ENCODE measurements at regions not wholly inside any gene's neighbourhood (a gene's known extent, or its start where the extent isn't known, plus 50 kb on each side); places are given as distances from the start of the nearest gene placed in this dataset.

- TF ChIP-seq EP300 (IDR thresholded peaks at IDR 0.05), result no peak
- TF ChIP-seq POLR2A (IDR thresholded peaks at IDR 0.05), result no peak
- TF ChIP-seq POLR2AphosphoS5 (IDR thresholded peaks at IDR 0.05), result no peak
- no peak for TF ChIP-seq CTCF (IDR thresholded peaks at IDR 0.05)
- DNase-seq, result no peak
- H3K4me3 ChIP-seq, result no peak overlapping the region
- H3K36me3 ChIP-seq, result no peaks in the 10 kb centered on the region
- no peaks in the 10 kb centered on the region for H3K27me3 ChIP-seq
- 94 to 100% methylated on average over 1 of the region's 1 CpG for WGBS, 2 donors
- H3K9me3 ChIP-seq, result peaks cover 0 to 3% (median 0%) of the 10 kb centered on the region in 4 donors
- H3K27ac ChIP-seq, result no peak overlapping the region
- no peak for ATAC-seq (ENCODE audit: low FRiP score in 2 of 2)
- H3K4me1 ChIP-seq, result no peaks in the 10 kb centered on the region
These were observed 624.9 kb downstream of the SLITRK6 start for GRCh38 chr13:85174291-85174690.

- Histone ChIP-seq H3K4me1 (no peaks in the 10 kb centered on the region), H3K36me3 (no peaks in the 10 kb centered on the region), H3K4me3 (no peak overlapping the region), H3K27me3 (no peaks in the 10 kb centered on the region), H3K9me3 (no peaks in the 10 kb centered on the region), H3K27ac (no peak overlapping the region)
- WGBS, 2 donors, result 25 to 34% methylated on average over 1 of the region's 1 CpG
- ATAC-seq (ENCODE audit: low FRiP score in 2 of 2), result no peak
- DNase-seq, result no peak
- no peak for TF ChIP-seq POLR2AphosphoS5 (IDR thresholded peaks at IDR 0.05)
- no peak for TF ChIP-seq CTCF (IDR thresholded peaks at IDR 0.05)
- TF ChIP-seq POLR2A (IDR thresholded peaks at IDR 0.05), result no peak
- no peak for TF ChIP-seq EP300 (IDR thresholded peaks at IDR 0.05)
These were observed 628.8 kb downstream of the SLITRK6 start for GRCh38 chr13:85170372-85170771.

- Histone ChIP-seq H3K4me1 (no peaks in the 10 kb centered on the region), H3K4me3 (no peak overlapping the region), H3K27ac (no peak overlapping the region), H3K36me3 (no peaks in the 10 kb centered on the region), H3K9me3 (peaks cover 0 to 7% (median 0%) of the 10 kb centered on the region in 4 donors), H3K27me3 (no peaks in the 10 kb centered on the region)
- 63 to 73% methylated on average over 1 of the region's 1 CpG for WGBS, 2 donors
- TF ChIP-seq POLR2AphosphoS5 (IDR thresholded peaks at IDR 0.05) (no peak), POLR2A (IDR thresholded peaks at IDR 0.05) (no peak), EP300 (IDR thresholded peaks at IDR 0.05) (no peak), CTCF (IDR thresholded peaks at IDR 0.05) (no peak)
- DNase-seq (no peak), ATAC-seq (ENCODE audit: low FRiP score in 2 of 2) (no peak)
These were observed 632.3 kb downstream of the SLITRK6 start for GRCh38 chr13:85166891-85167290.

- DNase-seq (no peak), ATAC-seq (ENCODE audit: low FRiP score in 2 of 2) (no peak)
- Histone ChIP-seq H3K4me3 (no peak overlapping the region), H3K27me3 (no peaks in the 10 kb centered on the region), H3K4me1 (no peaks in the 10 kb centered on the region), H3K27ac (no peak overlapping the region), H3K9me3 (peaks cover 0 to 7% (median 0%) of the 10 kb centered on the region in 4 donors), H3K36me3 (no peaks in the 10 kb centered on the region)
- TF ChIP-seq POLR2A (IDR thresholded peaks at IDR 0.05) (no peak), POLR2AphosphoS5 (IDR thresholded peaks at IDR 0.05) (no peak), CTCF (IDR thresholded peaks at IDR 0.05) (no peak), EP300 (IDR thresholded peaks at IDR 0.05) (no peak)
- WGBS, 2 donors, result 72 to 80% methylated on average over 2 of the region's 2 CpGs
These were observed 636.2 kb downstream of the SLITRK6 start for GRCh38 chr13:85163063-85163462.

GRCh38 chr13:85148009-85148408, 651.2 kb downstream of the SLITRK6 start:
- Histone ChIP-seq H3K27me3 (no peaks in the 10 kb centered on the region), H3K36me3 (no peaks in the 10 kb centered on the region), H3K9me3 (no peaks in the 10 kb centered on the region), H3K4me1 (no peaks in the 10 kb centered on the region), H3K4me3 (no peak overlapping the region), H3K27ac (no peak overlapping the region)
- TF ChIP-seq POLR2AphosphoS5 (IDR thresholded peaks at IDR 0.05) (no peak), CTCF (IDR thresholded peaks at IDR 0.05) (no peak), EP300 (IDR thresholded peaks at IDR 0.05) (no peak), POLR2A (IDR thresholded peaks at IDR 0.05) (no peak)
- WGBS, 2 donors, result 53 to 71% methylated on average over 4 of the region's 4 CpGs
- no peak for ATAC-seq (ENCODE audit: low FRiP score in 2 of 2)
- DNase-seq, result no peak

Data from upper lobe of left lung (tissue), 6 donors.